SK-N-SH (cell line): ENCODE measurements at regions not wholly inside any gene's neighbourhood (a gene's known extent, or its start where the extent isn't known, plus 50 kb on each side); places are given as distances from the start of the nearest gene placed in this dataset.

Source experiments
- CHD2 ChIP-seq: fragments of 150-350 bp; IDR thresholded peaks from 2 replicates; pipeline ENCODE4 v1.6.1; 2018; ENCODE audit warnings: low read length; ENCODE audit not compliant: partially characterized antibody
- ELF1 ChIP-seq: IDR thresholded peaks from 2 replicates; pipeline ENCODE4 v1.4.0; 2012
- EP300 ChIP-seq, 2 experiments: IDR thresholded peaks; 2 replicates each; pipeline versions ENCODE4 v1.4.0 to v1.6.1; 2012; ENCODE audit warnings: borderline replicate concordance in 1 of 2, low read depth in 1 of 2, low read length in 1 of 2
- FOSL2 ChIP-seq: IDR thresholded peaks from 2 replicates; pipeline ENCODE4 v1.4.0; 2012; ENCODE audit warnings: low read depth, mild to moderate bottlenecking, moderate library complexity, borderline replicate concordance
- MXI1 ChIP-seq: IDR thresholded peaks from 2 replicates; pipeline ENCODE4 v1.6.1; 2012; ENCODE audit warnings: mild to moderate bottlenecking, low read depth, low read length, improper control_type of control experiment
- NFIC ChIP-seq: IDR thresholded peaks from 2 replicates; pipeline ENCODE4 v1.4.0; 2012; ENCODE audit warnings: borderline replicate concordance
- RAD21 ChIP-seq: IDR thresholded peaks from 2 replicates; pipeline ENCODE4 v1.6.1; 2012; ENCODE audit warnings: mild to moderate bottlenecking, low read length
- SMC3 ChIP-seq: IDR thresholded peaks from 2 replicates; pipeline ENCODE4 v1.6.1; 2012; ENCODE audit warnings: low read depth, low read length, improper control_type of control experiment
- TAF1 ChIP-seq: IDR thresholded peaks from 2 replicates; pipeline ENCODE4 v1.6.1; 2012; ENCODE audit warnings: low read depth, mild to moderate bottlenecking, low read length, moderate library complexity, borderline replicate concordance
- YY1 ChIP-seq: IDR thresholded peaks from 2 replicates; pipeline ENCODE4 v1.4.0; 2012; ENCODE audit warnings: low read depth, mild to moderate bottlenecking
- TF ChIP-seq, protein P1 (sequence below): fragments of 200-600 bp; sonication (generic); IDR thresholded peaks from 2 replicates; pipeline ENCODE4 v1.6.1; 2017; ENCODE audit warnings: antibody characterized with exemption, mild to moderate bottlenecking, moderate library complexity
- TF ChIP-seq, protein P2 (sequence below): IDR thresholded peaks from 2 replicates; pipeline ENCODE4 v1.4.0; 2012; ENCODE audit warnings: low read depth
- TF ChIP-seq, protein P3 (sequence below): IDR thresholded peaks from 2 replicates; pipeline ENCODE4 v1.6.1; 2012; ENCODE audit warnings: mild to moderate bottlenecking, low read depth, low read length, moderate library complexity

DNA sequence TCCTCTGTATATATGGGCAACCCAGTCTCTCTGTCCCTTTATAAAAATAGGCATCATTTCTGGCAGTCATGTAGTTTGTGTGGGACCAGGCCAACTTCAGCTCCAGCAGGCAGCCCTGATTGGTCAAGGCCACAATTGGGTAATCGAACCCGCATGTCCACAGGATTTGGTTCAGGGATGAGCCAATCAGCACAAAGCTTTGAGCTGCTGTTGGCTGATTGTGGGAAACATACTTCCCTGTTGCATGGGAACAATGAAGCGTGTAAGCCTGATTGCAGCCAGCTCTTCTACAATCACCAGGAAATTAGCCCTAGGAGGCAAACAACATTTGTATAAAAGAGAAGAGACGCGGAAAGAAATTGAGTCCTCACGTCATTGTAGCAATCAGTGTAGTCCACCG, 328.6 kb downstream of the PCNX1 start:
- TF ChIP-seq, protein P1, sequence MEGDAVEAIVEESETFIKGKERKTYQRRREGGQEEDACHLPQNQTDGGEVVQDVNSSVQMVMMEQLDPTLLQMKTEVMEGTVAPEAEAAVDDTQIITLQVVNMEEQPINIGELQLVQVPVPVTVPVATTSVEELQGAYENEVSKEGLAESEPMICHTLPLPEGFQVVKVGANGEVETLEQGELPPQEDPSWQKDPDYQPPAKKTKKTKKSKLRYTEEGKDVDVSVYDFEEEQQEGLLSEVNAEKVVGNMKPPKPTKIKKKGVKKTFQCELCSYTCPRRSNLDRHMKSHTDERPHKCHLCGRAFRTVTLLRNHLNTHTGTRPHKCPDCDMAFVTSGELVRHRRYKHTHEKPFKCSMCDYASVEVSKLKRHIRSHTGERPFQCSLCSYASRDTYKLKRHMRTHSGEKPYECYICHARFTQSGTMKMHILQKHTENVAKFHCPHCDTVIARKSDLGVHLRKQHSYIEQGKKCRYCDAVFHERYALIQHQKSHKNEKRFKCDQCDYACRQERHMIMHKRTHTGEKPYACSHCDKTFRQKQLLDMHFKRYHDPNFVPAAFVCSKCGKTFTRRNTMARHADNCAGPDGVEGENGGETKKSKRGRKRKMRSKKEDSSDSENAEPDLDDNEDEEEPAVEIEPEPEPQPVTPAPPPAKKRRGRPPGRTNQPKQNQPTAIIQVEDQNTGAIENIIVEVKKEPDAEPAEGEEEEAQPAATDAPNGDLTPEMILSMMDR, result no peak
- TF ChIP-seq EP300 (IDR thresholded peaks at IDR 0.05; ENCODE audit: borderline replicate concordance in 1 of 2, low read depth in 1 of 2, low read length in 1 of 2), result no peak; a peak in 1 of 4 replicates
- TF ChIP-seq TAF1, result no peak
- TF ChIP-seq MXI1, result no peak
- no peak for TF ChIP-seq SMC3
- TF ChIP-seq YY1, result no peak
- TF ChIP-seq, protein P2, sequence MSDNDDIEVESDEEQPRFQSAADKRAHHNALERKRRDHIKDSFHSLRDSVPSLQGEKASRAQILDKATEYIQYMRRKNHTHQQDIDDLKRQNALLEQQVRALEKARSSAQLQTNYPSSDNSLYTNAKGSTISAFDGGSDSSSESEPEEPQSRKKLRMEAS, result no peak
- TF ChIP-seq, protein P3, sequence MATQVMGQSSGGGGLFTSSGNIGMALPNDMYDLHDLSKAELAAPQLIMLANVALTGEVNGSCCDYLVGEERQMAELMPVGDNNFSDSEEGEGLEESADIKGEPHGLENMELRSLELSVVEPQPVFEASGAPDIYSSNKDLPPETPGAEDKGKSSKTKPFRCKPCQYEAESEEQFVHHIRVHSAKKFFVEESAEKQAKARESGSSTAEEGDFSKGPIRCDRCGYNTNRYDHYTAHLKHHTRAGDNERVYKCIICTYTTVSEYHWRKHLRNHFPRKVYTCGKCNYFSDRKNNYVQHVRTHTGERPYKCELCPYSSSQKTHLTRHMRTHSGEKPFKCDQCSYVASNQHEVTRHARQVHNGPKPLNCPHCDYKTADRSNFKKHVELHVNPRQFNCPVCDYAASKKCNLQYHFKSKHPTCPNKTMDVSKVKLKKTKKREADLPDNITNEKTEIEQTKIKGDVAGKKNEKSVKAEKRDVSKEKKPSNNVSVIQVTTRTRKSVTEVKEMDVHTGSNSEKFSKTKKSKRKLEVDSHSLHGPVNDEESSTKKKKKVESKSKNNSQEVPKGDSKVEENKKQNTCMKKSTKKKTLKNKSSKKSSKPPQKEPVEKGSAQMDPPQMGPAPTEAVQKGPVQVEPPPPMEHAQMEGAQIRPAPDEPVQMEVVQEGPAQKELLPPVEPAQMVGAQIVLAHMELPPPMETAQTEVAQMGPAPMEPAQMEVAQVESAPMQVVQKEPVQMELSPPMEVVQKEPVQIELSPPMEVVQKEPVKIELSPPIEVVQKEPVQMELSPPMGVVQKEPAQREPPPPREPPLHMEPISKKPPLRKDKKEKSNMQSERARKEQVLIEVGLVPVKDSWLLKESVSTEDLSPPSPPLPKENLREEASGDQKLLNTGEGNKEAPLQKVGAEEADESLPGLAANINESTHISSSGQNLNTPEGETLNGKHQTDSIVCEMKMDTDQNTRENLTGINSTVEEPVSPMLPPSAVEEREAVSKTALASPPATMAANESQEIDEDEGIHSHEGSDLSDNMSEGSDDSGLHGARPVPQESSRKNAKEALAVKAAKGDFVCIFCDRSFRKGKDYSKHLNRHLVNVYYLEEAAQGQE, result no peak
- TF ChIP-seq ELF1, result no peak
- TF ChIP-seq FOSL2, result no peak
- TF ChIP-seq CHD2, result no peak
- no peak for TF ChIP-seq RAD21
- no peak for TF ChIP-seq NFIC
